WERI-Rb-1 (cell line): ENCODE measurements at regions not wholly inside any gene's neighbourhood (a gene's known extent, or its start where the extent isn't known, plus 50 kb on each side); places are given as distances from the start of the nearest gene placed in this dataset.

ENCODE experiments used
- DNase-seq: peaks from one replicate; pipeline ENCODE4 v3.0.0-alpha.2; 2020
- H3K27ac ChIP-seq: fragments of 250-450 bp; sonication (Bioruptor Pico); 2 replicates; pipeline ENCODE4 v1.5.1; 2020; ENCODE audit warnings: mild to moderate bottlenecking, moderate library complexity
- H3K27me3 ChIP-seq: fragments of 250-450 bp; sonication (Bioruptor Pico); 2 replicates; pipeline ENCODE4 v1.5.1; 2021; ENCODE audit warnings: mild to moderate bottlenecking, low read depth, moderate library complexity; ENCODE audit not compliant: insufficient read depth, severe bottlenecking
- H3K36me3 ChIP-seq: fragments of 250-450 bp; sonication (Bioruptor Pico); 2 replicates; pipeline ENCODE4 v1.5.1; 2020; ENCODE audit warnings: mild to moderate bottlenecking, moderate library complexity
- H3K4me3 ChIP-seq: 2 replicates; pipeline ENCODE4 v1.5.1; 2011; ENCODE audit warnings: low read depth, mild to moderate bottlenecking, control low read depth, low read length
- H3K9me3 ChIP-seq: fragments of 250-450 bp; sonication (Bioruptor Pico); 2 replicates; pipeline ENCODE4 v1.5.1; 2021; ENCODE audit warnings: mild to moderate bottlenecking, moderate library complexity; ENCODE audit not compliant: severe bottlenecking
- TF ChIP-seq, protein P1 (sequence below): IDR thresholded peaks from 2 replicates; pipeline ENCODE4 v1.5.1; 2011; ENCODE audit warnings: low read depth, mild to moderate bottlenecking, control low read depth, inconsistent platforms, low read length

DNA sequence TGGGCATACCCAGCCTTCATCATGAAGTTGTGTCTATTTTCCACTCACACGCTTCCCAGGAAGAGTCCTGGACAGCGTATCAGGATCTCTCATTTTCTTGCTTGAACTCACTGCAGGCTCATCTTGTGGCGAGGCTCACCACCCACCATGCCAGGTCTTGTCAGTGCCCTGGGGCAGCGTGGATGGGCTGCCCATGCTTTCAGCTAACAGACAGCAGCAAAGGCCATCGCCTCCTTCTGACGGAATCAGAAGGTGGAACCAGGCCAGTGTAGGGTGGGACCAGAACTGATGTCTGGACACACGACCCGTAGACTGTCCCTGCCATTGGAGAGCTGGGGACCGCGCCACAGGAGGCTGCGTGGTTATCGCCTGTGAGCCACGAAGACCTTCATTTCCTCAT lies 169.4 kb downstream of the FOXL1 start:
- Histone ChIP-seq H3K27me3 (no peaks in the 10 kb centered on the region), H3K9me3 (no peaks in the 10 kb centered on the region)

DNA sequence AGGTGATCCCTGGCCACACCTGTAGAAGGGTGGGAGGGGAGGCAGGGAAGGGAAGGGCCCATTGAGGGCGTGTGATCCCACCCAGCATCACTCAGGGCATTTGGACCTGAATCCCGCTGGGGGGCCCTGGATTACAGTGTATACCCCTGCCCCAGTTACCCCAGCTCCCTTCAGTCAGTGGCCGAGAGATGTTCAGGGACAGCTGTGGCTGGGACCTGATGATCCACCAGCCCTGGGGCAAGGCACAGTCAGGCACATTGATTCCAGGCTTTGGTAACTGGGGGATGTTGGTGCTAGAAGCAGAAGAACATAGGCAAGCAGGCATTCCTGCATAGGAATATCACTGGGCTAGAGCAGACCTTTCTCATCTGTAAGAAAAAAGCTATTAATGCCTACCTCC lies 170.3 kb downstream of the FOXL1 start:
- no peak overlapping the region for H3K27ac ChIP-seq
- H3K9me3 ChIP-seq, result no peaks in the 10 kb centered on the region
- no peak for DNase-seq
- no peak overlapping the region for H3K4me3 ChIP-seq
- no peaks in the 10 kb centered on the region for H3K36me3 ChIP-seq
- TF ChIP-seq, protein P1, sequence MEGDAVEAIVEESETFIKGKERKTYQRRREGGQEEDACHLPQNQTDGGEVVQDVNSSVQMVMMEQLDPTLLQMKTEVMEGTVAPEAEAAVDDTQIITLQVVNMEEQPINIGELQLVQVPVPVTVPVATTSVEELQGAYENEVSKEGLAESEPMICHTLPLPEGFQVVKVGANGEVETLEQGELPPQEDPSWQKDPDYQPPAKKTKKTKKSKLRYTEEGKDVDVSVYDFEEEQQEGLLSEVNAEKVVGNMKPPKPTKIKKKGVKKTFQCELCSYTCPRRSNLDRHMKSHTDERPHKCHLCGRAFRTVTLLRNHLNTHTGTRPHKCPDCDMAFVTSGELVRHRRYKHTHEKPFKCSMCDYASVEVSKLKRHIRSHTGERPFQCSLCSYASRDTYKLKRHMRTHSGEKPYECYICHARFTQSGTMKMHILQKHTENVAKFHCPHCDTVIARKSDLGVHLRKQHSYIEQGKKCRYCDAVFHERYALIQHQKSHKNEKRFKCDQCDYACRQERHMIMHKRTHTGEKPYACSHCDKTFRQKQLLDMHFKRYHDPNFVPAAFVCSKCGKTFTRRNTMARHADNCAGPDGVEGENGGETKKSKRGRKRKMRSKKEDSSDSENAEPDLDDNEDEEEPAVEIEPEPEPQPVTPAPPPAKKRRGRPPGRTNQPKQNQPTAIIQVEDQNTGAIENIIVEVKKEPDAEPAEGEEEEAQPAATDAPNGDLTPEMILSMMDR, result no peak
- no peaks in the 10 kb centered on the region for H3K27me3 ChIP-seq

More for the DNA sequence above, 169.4 kb downstream of the FOXL1 start:
- Histone ChIP-seq H3K27ac (no peak overlapping the region), H3K4me3 (no peak overlapping the region), H3K36me3 (no peaks in the 10 kb centered on the region)
- no peak for DNase-seq
- TF ChIP-seq, protein P1, result no peak

DNA sequence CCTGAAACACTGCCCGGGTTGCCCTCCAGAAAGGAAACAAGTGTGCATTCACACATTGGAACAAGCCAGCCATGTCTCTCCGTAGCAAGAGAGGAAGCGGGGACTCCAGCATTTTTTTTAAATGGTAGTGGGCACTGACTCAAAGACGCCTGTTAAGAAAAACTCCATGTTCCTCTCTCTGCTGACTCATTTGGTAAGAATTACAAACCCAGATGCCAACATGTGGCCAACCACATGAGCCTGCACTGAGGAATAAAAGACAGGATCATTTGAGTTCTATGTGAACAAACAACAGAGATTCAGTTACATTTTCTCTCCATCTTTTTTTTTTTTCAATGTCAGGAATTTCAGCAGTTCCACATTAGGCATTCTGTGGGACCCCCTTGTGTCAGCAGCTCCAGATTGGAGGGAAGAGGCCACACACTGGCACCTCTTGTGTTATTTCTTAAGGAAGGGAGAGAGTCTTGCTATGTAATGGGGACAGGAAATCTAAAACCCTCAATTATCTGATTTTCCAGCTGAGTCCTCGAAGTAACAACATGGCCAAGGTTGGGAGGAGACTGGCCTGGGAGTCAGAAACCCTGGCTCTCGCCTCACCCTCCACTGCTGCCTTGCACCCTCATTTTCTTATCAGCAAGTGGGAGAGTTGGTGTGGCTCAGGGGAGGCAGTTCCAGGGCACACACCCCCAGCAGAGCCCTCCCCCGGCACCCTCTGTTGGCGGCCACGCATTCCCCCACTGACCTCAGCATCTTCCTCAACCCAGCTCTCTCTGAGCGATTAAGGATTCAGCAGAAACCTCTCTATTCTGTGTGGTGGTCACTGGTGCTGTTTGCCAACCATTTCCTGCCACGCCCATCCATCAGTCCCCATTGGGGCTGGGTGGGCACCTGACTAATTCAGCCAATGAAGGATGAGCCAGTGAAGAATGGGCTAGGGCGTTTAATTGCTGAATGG lies 173.0 kb downstream of the FOXL1 start:
- Histone ChIP-seq H3K27ac (no peak overlapping the region), H3K27me3 (no peaks in the 10 kb centered on the region), H3K4me3 (no peak overlapping the region), H3K9me3 (no peaks in the 10 kb centered on the region), H3K36me3 (no peaks in the 10 kb centered on the region)
- TF ChIP-seq, protein P1, result no peak
- DNase-seq, result no peak

DNA sequence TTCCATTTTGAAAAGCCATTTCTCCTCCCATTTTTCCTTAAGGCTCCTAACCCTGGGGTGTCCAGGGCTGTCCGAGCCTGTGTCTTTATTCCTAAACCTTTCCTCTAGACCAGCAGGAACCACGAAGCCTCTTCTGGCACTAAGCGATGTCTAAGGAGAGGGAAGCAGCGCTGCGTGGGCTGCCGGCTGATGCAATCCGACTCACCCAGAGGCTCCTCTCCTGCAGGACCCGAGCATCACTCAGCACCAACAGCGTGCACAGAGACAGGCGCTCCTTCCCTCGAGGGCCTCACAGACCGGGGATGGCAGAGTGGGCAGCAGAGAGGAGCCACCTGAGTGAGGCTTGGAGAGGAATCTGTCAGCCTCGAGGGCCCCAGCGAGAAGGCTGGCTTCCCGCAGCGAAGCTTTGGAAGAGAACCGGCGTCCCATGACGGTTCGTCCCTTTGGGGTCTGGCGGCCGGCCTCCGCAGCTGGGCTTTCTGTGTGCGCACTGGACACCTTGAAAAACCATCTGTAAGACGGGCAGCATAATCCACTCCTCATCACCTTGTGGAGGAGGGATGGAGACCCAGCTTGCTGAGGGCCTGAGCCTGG lies 174.3 kb downstream of the FOXL1 start:
- Histone ChIP-seq H3K27ac (no peak overlapping the region), H3K36me3 (no peaks in the 10 kb centered on the region), H3K27me3 (peaks cover 2% of the 10 kb centered on the region), H3K9me3 (no peaks in the 10 kb centered on the region), H3K4me3 (no peak overlapping the region)
- TF ChIP-seq, protein P1, result no peak
- DNase-seq, result no peak

DNA sequence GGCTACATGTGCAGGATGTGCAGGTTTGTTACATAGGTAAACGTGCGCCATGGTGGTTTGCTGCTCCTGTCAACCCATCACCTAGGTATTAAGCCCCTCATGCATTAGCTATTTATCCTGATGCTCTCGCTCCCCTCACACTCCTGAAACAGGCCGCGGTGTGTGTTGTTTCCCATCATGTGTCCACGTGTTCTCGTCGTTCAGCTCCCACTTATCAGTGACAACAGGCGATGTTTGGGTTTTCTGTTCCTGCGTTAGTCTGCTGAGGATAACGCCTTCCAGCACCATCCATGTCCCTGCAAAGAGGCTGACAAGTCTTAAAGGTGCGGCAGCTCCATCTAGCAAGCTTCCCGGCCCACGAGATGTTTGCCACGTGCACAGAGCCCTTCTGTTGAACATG lies 175.1 kb downstream of the FOXL1 start:
- peaks cover 5% of the 10 kb centered on the region for H3K27me3 ChIP-seq
- no peak overlapping the region for H3K4me3 ChIP-seq
- no peaks in the 10 kb centered on the region for H3K9me3 ChIP-seq
- TF ChIP-seq, protein P1, result no peak
- H3K27ac ChIP-seq, result no peak overlapping the region
- H3K36me3 ChIP-seq, result no peaks in the 10 kb centered on the region
- DNase-seq, result no peak
